ENCODE measurements at regions not wholly inside any gene's neighbourhood (a gene's known extent, or its start where the extent isn't known, plus 50 kb on each side); places are given as distances from the start of the nearest gene placed in this dataset.

GRCh38 chr2:106293271-106293783 lies 99.2 kb upstream of the UXS1 start:
- no peaks in the 10 kb centered on the region for H3K9me3 ChIP-seq
- H3K4me2 ChIP-seq: no peak overlapping the region
- H3K79me2 ChIP-seq (ENCODE audit: insufficient read depth): no peaks in the 10 kb centered on the region
- TF ChIP-seq GABPA (IDR thresholded peaks at IDR 0.05; ENCODE audit: low read depth) (no peak), PBX3 (IDR thresholded peaks at IDR 0.05) (no peak), REST (IDR thresholded peaks at IDR 0.05; ENCODE audit: low read depth, low read length) (no peak), TCF12 (IDR thresholded peaks at IDR 0.05) (no peak), USF2 (IDR thresholded peaks at IDR 0.05; ENCODE audit: borderline replicate concordance, low read depth, low read length) (no peak), TEAD4 (IDR thresholded peaks at IDR 0.05; ENCODE audit: borderline replicate concordance, insufficient read depth) (no peak), RXRA (IDR thresholded peaks at IDR 0.05; ENCODE audit: borderline replicate concordance, low read depth) (no peak)
- H3K9ac ChIP-seq: no peak overlapping the region
- no peaks in the 10 kb centered on the region for H3K9me2 ChIP-seq
- no peaks in the 10 kb centered on the region for H4K20me1 ChIP-seq (ENCODE audit: insufficient read depth)
- H3K4me3 ChIP-seq (ENCODE audit: low read depth in 2 of 2, low read length in 1 of 2): no peak overlapping the region
- ChIA-PET CTCF (interaction anchor here (0.6 kb wide), 1 partner anchor 1643 kb away, joined by 3 read pairs; no protein-coding TSS in a partner anchor), POLR2A (no interaction called here)
- DNase-seq: no peak
- H3F3A ChIP-seq (replicated peaks; ENCODE audit: insufficient read depth): no peaks in the 10 kb centered on the region
- WGBS (ENCODE audit: low lambda C conversion rate): 26% methylated on average over 2 of the region's 2 CpGs
- no peak overlapping the region for H2AFZ ChIP-seq (ENCODE audit: low read depth)
- no peaks in the 10 kb centered on the region for H3K4me1 ChIP-seq (ENCODE audit: control insufficient read depth in 1 of 2, insufficient read depth in 2 of 2, low read depth in 1 of 2, low read length in 1 of 2)
- no peaks in the 10 kb centered on the region for H3K36me3 ChIP-seq (replicated peaks in 1 of 2; ENCODE audit: control insufficient read depth in 1 of 2, insufficient read depth in 2 of 2, low read length in 1 of 2)
- H3K27me3 ChIP-seq (ENCODE audit: insufficient read depth): no peaks in the 10 kb centered on the region
- no peak overlapping the region for H3K27ac ChIP-seq (ENCODE audit: low read depth in 2 of 2, low read length in 1 of 2)

GRCh38 chr2:106292627-106293026 lies 98.5 kb upstream of the UXS1 start:
- Histone ChIP-seq H3K9me3 (no peaks in the 10 kb centered on the region), H4K20me1 (ENCODE audit: insufficient read depth) (no peaks in the 10 kb centered on the region), H3K4me3 (ENCODE audit: low read depth in 2 of 2, low read length in 1 of 2) (no peak overlapping the region), H3K36me3 (replicated peaks in 1 of 2; ENCODE audit: control insufficient read depth in 1 of 2, insufficient read depth in 2 of 2, low read length in 1 of 2) (no peaks in the 10 kb centered on the region), H3K27me3 (ENCODE audit: insufficient read depth) (no peaks in the 10 kb centered on the region), H3F3A (replicated peaks; ENCODE audit: insufficient read depth) (no peaks in the 10 kb centered on the region), H3K9me2 (no peaks in the 10 kb centered on the region), H3K79me2 (ENCODE audit: insufficient read depth) (no peaks in the 10 kb centered on the region), H3K4me2 (no peak overlapping the region), H3K4me1 (ENCODE audit: control insufficient read depth in 1 of 2, insufficient read depth in 2 of 2, low read depth in 1 of 2, low read length in 1 of 2) (no peaks in the 10 kb centered on the region), H3K9ac (no peak overlapping the region), H2AFZ (ENCODE audit: low read depth) (no peak overlapping the region), H3K27ac (ENCODE audit: low read depth in 2 of 2, low read length in 1 of 2) (no peak overlapping the region)
- POLR2A ChIA-PET: no interaction called here
- CTCF ChIA-PET: interaction anchor here (1.2 kb wide), 1 partner anchor 31 kb away, joined by 3 read pairs; no protein-coding TSS in a partner anchor
- WGBS (ENCODE audit: low lambda C conversion rate): 54% methylated on average over 3 of the region's 3 CpGs
- no peak for DNase-seq
- TF ChIP-seq TCF12 (IDR thresholded peaks at IDR 0.05) (no peak), RAD21 (IDR thresholded peaks at IDR 0.05; ENCODE audit: low read length) (no peak), USF1 (IDR thresholded peaks at IDR 0.05; ENCODE audit: borderline replicate concordance, low read depth) (no peak), TAF1 (IDR thresholded peaks at IDR 0.05; ENCODE audit: borderline replicate concordance, low read depth, low read length) (no peak), MAX (IDR thresholded peaks at IDR 0.05; ENCODE audit: low read depth) (no peak), RFX5 (IDR thresholded peaks at IDR 0.05; ENCODE audit: low read length) (no peak)

Measured in SK-N-SH (cell line).